ENCODE measurements at regions not wholly inside any gene's neighbourhood (a gene's known extent, or its start where the extent isn't known, plus 50 kb on each side); places are given as distances from the start of the nearest gene placed in this dataset.

DNA sequence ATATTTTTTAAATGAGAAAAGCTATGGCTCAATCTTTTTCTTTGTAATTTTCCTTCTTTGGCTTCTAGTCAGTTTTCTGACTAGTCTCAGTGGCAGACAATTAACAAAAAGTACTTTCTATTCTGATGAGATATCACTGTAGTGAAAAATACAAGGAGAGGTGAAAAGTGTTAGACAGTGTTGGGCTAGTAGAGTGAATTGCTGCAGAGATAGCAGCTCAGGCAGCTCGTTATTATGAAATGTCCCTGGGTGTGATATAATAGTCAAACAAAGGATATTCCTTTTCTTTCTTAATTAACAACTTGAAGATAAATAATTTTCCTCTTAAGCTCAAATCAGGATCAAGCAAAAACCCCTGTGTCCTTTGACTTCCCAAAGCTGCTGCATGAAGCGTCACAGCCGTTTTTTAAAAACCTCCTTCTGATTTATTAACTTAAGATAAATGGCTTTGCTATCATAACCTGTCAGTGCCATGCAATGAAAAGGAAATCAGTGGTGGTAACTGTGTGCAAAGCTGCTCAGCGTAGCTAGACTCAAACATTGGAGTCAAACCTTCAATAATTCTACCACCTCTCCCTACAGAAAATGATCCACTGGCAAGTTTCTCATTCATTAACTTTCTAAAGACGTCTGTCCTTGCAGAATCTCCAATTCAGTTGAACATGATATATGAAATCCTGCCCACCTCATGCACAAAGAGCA is 646.6 kb upstream of the PTBP2 start:
- peaks cover 3% of the 10 kb centered on the region for H3K9me3 Mint-ChIP-seq
- intact Hi-C loops (cut with micrococcal nuclease): no loop called here
- DNase-seq (no peak), ATAC-seq (no peak)
- no peak overlapping the region for H3K27ac Mint-ChIP-seq
- ChIA-PET POLR2A (no interaction called here), CTCF (no interaction called here)
- TF ChIP-seq CTCF (IDR thresholded peaks at IDR 0.05): no peak
- H3K36me3 Mint-ChIP-seq (ENCODE audit: low read depth): no peaks in the 10 kb centered on the region
- H3K27me3 Mint-ChIP-seq: no peaks in the 10 kb centered on the region
- no peaks in the 10 kb centered on the region for H3K4me1 Mint-ChIP-seq (ENCODE audit: low read depth)
- no peak overlapping the region for H3K4me3 Mint-ChIP-seq

- ChIA-PET CTCF (no interaction called here), POLR2A (no interaction called here)
- Mint-ChIP-seq H3K27me3 (no peaks in the 10 kb centered on the region), H3K36me3 (ENCODE audit: low read depth) (no peaks in the 10 kb centered on the region), H3K9me3 (peaks cover 3% of the 10 kb centered on the region), H3K27ac (no peak overlapping the region), H3K4me1 (ENCODE audit: low read depth) (no peaks in the 10 kb centered on the region), H3K4me3 (no peak overlapping the region)
- TF ChIP-seq CTCF (IDR thresholded peaks at IDR 0.05): no peak
- ATAC-seq (no peak), DNase-seq (no peak)
- intact Hi-C loops (cut with micrococcal nuclease): no loop called here
Observed at GRCh38 chr1:96075704-96076455, 645.7 kb upstream of the PTBP2 start.

DNA sequence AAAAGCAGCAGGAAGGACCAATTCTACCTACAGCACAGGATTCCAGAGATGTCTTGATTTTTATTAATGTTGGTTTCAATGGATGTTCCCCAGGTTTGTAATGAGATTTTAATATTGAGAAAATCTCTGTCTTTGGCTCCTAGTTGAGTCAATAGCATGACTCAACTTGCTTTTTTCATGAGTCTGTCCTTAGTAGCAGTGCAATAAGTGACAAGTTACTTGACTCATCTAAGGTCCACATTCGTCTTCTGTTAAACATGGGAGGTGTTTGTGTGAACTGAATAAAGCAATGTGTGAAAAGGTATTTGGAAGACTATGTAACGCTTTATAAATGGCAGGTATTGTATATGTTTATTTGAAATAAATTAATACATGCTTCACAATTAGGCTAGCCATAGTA is 645.0 kb upstream of the PTBP2 start:
- ChIA-PET POLR2A (no interaction called here), CTCF (no interaction called here)
- DNase-seq: no peak
- no peak overlapping the region for H3K27ac Mint-ChIP-seq
- H3K27me3 Mint-ChIP-seq: no peaks in the 10 kb centered on the region
- TF ChIP-seq CTCF (IDR thresholded peaks at IDR 0.05): no peak
- no peak overlapping the region for H3K4me3 Mint-ChIP-seq
- no peak for ATAC-seq
- intact Hi-C loops (cut with micrococcal nuclease): no loop called here
- H3K4me1 Mint-ChIP-seq (ENCODE audit: low read depth): no peaks in the 10 kb centered on the region
- peaks cover 2% of the 10 kb centered on the region for H3K9me3 Mint-ChIP-seq
- H3K36me3 Mint-ChIP-seq (ENCODE audit: low read depth): no peaks in the 10 kb centered on the region

DNA sequence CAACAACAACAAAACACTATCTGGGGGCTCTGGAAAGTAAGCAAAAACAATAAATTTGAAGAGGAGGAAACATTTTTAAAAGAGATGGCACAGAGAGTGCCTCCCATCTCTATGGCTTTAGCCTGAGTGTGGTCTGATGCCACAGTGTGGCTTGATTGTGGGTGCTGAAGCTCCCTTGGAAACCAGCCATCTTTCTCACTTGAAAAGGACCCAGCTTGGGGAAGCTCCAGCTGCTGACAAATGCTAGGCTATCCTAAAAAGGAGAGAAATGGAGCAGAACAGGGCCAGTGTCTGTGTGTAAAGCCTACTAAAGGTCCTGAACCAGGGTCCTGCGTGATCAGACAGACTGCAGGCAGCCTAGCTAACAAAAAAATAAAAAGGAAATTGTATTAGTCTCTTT is 642.0 kb upstream of the PTBP2 start:
- DNase-seq: no peak
- Mint-ChIP-seq H3K9me3 (peaks cover 3% of the 10 kb centered on the region), H3K27me3 (no peaks in the 10 kb centered on the region), H3K36me3 (ENCODE audit: low read depth) (no peaks in the 10 kb centered on the region), H3K27ac (no peak overlapping the region), H3K4me3 (no peak overlapping the region), H3K4me1 (ENCODE audit: low read depth) (no peaks in the 10 kb centered on the region)
- POLR2A ChIA-PET: no interaction called here
- ATAC-seq: no peak
- no peak for TF ChIP-seq CTCF (IDR thresholded peaks at IDR 0.05)
- CTCF ChIA-PET: no interaction called here
- intact Hi-C loops (cut with micrococcal nuclease): no loop called here

- TF ChIP-seq CTCF (IDR thresholded peaks at IDR 0.05): no peak
- Mint-ChIP-seq H3K27ac (no peak overlapping the region), H3K4me1 (ENCODE audit: low read depth) (no peaks in the 10 kb centered on the region), H3K9me3 (peaks cover 3% of the 10 kb centered on the region), H3K36me3 (ENCODE audit: low read depth) (no peaks in the 10 kb centered on the region), H3K27me3 (no peaks in the 10 kb centered on the region), H3K4me3 (no peak overlapping the region)
- ChIA-PET POLR2A (no interaction called here), CTCF (no interaction called here)
- intact Hi-C loops (cut with micrococcal nuclease): no loop called here
- DNase-seq (no peak), ATAC-seq (no peak)
Observed at GRCh38 chr1:96080925-96081324, 640.7 kb upstream of the PTBP2 start.

Measured in activated CD8-positive, alpha-beta T cell treated with anti-CD3 and anti-CD28 coated beads for 36 hours (primary cell).